Panc1 (cell line): ENCODE measurements at regions not wholly inside any gene's neighbourhood (a gene's known extent, or its start where the extent isn't known, plus 50 kb on each side); places are given as distances from the start of the nearest gene placed in this dataset.

Experiments used
- CTCF ChIP-seq: fragments of 450-650 bp; IDR thresholded peaks from 2 replicates; pipeline ENCODE4 v1.5.1; 2017; ENCODE audit warnings: mild to moderate bottlenecking
- POLR2AphosphoS5 ChIP-seq: IDR thresholded peaks from 2 replicates; pipeline ENCODE4 v1.6.1; 2012; ENCODE audit warnings: mild to moderate bottlenecking, low read depth, low read length, moderate library complexity
- REST ChIP-seq, 2 experiments: IDR thresholded peaks; 2 replicates each; pipeline ENCODE4 v1.6.1; 2011 to 2012; ENCODE audit warnings: low read depth in 2 of 2, control low read depth in 1 of 2, low read length in 1 of 2, mild to moderate bottlenecking in 1 of 2, moderate library complexity in 1 of 2; ENCODE audit not compliant: insufficient read depth in 1 of 2

- TF ChIP-seq CTCF (no peak), POLR2AphosphoS5 (no peak), REST (IDR thresholded peaks at IDR 0.05; ENCODE audit: insufficient read depth in 1 of 2, low read depth in 2 of 2, low read length in 1 of 2) (no peak)
These were observed 52.2 kb downstream of the PLXNA1 start for GRCh38 chr3:127034990-127035652.
